Spinal cord (tissue), 9 donors: ENCODE measurements at regions not wholly inside any gene's neighbourhood (a gene's known extent, or its start where the extent isn't known, plus 50 kb on each side); places are given as distances from the start of the nearest gene placed in this dataset.

Experiments
- DNase-seq, 6 donors: peaks; one replicate each; pipeline versions ENCODE4 v3.0.0 to v3.0.0-alpha.2; 2013 to 2015; ENCODE audit warnings: low spot score in 6 of 6, low read depth in 4 of 6
- H3K27ac ChIP-seq: one replicate; pipeline ENCODE4 v1.5.1; 2013; ENCODE audit warnings: low read depth, low read length, control low read depth
- H3K27me3 ChIP-seq: one replicate; pipeline ENCODE4 v1.6.1; 2013; ENCODE audit warnings: low read length; ENCODE audit not compliant: control insufficient read depth, insufficient read depth
- H3K36me3 ChIP-seq: one replicate; pipeline ENCODE4 v1.6.1; 2013; ENCODE audit warnings: low read length; ENCODE audit not compliant: control insufficient read depth, insufficient read depth
- H3K4me1 ChIP-seq: one replicate; pipeline ENCODE4 v1.6.1; 2013; ENCODE audit warnings: low read length; ENCODE audit not compliant: control insufficient read depth, insufficient read depth
- H3K4me3 ChIP-seq: one replicate; pipeline ENCODE4 v1.5.1; 2013; ENCODE audit warnings: low read depth, low read length, control low read depth
- H3K9me3 ChIP-seq: one replicate; pipeline ENCODE4 v1.6.1; 2013; ENCODE audit warnings: low read length; ENCODE audit not compliant: control insufficient read depth, insufficient read depth
- WGBS: methylation state at CpG from one replicate; pipeline ENCODE4 v1.1.5; 2013; ENCODE audit warnings: missing lambda C conversion rate; ENCODE audit not compliant: insufficient coverage; 5-methylcytosine and 5-hydroxymethylcytosine counted together
- donor health status: healthy.

DNA sequence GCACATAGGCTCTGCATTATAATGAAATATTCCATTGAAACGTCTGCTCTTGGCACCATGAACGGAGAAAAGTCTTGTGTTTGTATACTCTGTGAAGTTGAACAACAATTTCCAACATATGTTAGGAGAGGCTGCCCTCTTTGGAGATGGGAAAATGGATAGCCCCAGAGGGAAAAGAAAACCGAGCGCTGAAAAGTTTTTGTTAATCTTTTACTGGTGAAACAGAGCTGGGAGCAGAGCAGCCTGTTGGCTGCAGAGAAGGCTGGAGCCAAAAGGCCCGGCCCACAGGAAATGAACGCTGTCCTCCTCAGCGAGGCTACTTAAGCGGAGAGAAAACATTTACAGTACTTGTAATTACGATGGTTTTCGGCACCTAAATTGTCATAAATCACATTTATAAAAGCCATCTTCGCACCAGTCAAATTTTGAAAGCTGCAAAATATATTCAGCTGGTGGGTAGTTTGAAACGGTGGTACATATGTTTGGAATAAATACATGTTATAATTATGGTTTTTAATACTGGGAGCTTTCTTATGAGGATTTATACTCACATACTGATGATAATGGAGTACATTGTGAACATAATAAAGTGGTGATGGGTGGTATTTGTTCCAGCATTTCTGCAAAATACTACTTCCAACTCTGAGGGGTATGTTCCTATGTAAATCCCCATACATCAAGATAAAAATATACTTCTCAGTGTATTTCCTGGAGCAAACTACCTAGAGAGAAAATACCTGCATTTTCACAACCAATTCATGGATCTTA, 129.6 kb upstream of the CNTLN start:
- WGBS, result 19% methylated on average over 4 of the region's 12 CpGs
- DNase-seq, result peak in 3 of 6 donors; percentile 17 to 86 (median 80)
- Histone ChIP-seq H3K27me3 (no peaks in the 10 kb centered on the region), H3K27ac (peak overlapping the region; percentile 17), H3K36me3 (no peaks in the 10 kb centered on the region), H3K9me3 (no peaks in the 10 kb centered on the region), H3K4me1 (no peaks in the 10 kb centered on the region), H3K4me3 (peak overlapping the region; percentile 22)

DNA sequence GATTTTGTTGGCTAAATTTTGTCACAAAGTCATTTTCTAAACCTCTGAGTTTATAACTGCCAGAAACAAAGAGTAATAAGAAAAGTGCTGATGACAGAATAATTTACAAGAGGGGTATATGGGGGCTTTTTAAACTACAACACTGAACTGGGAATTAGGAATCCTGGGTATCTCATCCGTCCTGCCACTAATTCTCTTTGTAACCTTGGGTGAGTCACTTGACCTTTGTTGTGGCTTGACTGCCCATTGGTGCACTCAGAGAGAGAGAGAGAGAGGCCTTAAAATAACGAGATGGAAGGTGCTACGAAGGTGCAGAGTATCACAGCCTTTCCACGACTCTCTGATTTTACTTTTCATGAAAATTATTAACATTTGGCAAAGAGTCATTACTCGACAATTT, 130.3 kb upstream of the CNTLN start:
- Histone ChIP-seq H3K27ac (no peak overlapping the region), H3K9me3 (no peaks in the 10 kb centered on the region), H3K4me3 (no peak overlapping the region), H3K4me1 (no peaks in the 10 kb centered on the region), H3K36me3 (no peaks in the 10 kb centered on the region), H3K27me3 (no peaks in the 10 kb centered on the region)
- no peak for DNase-seq
- 71% methylated on average over 1 of the region's 5 CpGs for WGBS

DNA sequence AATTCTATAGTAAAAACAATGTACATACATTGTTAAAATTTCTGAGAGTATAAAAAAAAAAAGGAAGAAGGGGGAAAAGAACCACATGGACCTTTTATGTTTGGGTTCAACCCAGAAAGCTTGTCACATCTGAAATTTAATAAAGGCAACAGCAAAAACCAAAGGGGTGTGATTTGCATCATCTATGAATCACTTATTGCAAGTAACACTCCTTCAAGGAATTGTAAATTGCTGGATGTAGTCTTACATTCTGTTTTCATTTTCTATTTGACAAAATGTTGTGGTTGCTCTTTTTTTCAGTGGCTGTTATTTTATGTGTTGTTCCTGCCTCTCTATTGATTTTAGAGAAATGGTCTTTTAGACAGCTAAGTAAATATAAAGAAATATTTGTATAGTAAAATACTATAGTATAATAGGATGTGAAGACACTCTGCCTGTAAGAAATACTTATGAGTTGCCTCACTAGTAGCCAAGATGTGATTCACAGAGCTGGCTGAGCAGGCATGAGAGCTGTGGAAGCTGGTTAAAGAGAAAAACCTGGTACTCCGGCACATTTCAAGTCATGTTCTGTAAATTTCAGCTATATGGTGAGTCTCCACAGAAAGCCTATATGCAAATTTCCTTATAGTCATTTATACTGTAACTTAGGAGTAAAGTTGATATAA, 131.1 kb upstream of the CNTLN start:
- WGBS, result no CpG with 5 or more reads among the region's 1 CpG

GRCh38 chr9:16996901-16997491, 126.5 kb upstream of the BNC2 start:
- no peak overlapping the region for H3K27ac ChIP-seq
- no peaks in the 10 kb centered on the region for H3K4me1 ChIP-seq
- H3K9me3 ChIP-seq, result peaks cover 2% of the 10 kb centered on the region
- no CpG with 5 or more reads among the region's 2 CpGs for WGBS
- H3K27me3 ChIP-seq, result no peaks in the 10 kb centered on the region
- no peak overlapping the region for H3K4me3 ChIP-seq
- DNase-seq, result no peak
- H3K36me3 ChIP-seq, result no peaks in the 10 kb centered on the region

More for the DNA sequence above, 131.1 kb upstream of the CNTLN start:
- no peaks in the 10 kb centered on the region for H3K9me3 ChIP-seq
- H3K36me3 ChIP-seq, result no peaks in the 10 kb centered on the region
- H3K4me1 ChIP-seq, result no peaks in the 10 kb centered on the region
- peak in 2 of 6 donors; percentile 27 to 38 for DNase-seq
- H3K4me3 ChIP-seq, result no peak overlapping the region
- no peaks in the 10 kb centered on the region for H3K27me3 ChIP-seq
- no peak overlapping the region for H3K27ac ChIP-seq

GRCh38 chr9:16992138-16992537, 121.7 kb upstream of the BNC2 start:
- no peak overlapping the region for H3K4me3 ChIP-seq
- no peak overlapping the region for H3K27ac ChIP-seq
- H3K27me3 ChIP-seq, result peaks cover 2% of the 10 kb centered on the region
- DNase-seq, result no peak
- H3K9me3 ChIP-seq, result peaks cover 2% of the 10 kb centered on the region
- H3K36me3 ChIP-seq, result no peaks in the 10 kb centered on the region
- no peaks in the 10 kb centered on the region for H3K4me1 ChIP-seq
- WGBS, result no CpG with 5 or more reads among the region's 2 CpGs

- H3K4me3 ChIP-seq, result no peak overlapping the region
- no CpG with 5 or more reads among the region's 2 CpGs for WGBS
- H3K4me1 ChIP-seq, result no peaks in the 10 kb centered on the region
- H3K9me3 ChIP-seq, result no peaks in the 10 kb centered on the region
- no peak overlapping the region for H3K27ac ChIP-seq
- DNase-seq, result peak in 1 of 6 donors; percentile 38
- H3K36me3 ChIP-seq, result no peaks in the 10 kb centered on the region
- peaks cover 2% of the 10 kb centered on the region for H3K27me3 ChIP-seq
Measured at GRCh38 chr9:16987026-16987425, 116.6 kb upstream of the BNC2 start.

DNA sequence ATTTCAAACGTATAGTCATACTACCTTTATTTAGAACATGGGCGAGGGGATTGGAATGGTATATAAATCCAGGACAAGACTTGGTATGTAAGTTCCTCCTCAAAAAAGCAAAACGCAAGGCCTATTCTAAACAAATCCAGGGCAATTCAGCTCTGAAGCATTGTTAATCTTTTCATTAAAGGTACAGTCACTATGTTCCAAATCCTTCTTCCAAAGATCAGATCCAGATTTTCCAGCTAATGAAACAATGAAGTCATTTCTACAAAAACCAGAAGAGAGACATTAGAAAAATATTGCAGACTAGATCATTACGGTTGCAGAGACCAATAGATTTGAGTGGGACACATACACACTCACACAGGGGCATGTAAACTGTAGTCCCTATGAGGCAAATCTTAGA, 116.1 kb upstream of the BNC2 start:
- no peaks in the 10 kb centered on the region for H3K36me3 ChIP-seq
- WGBS, result 100% methylated on average over 1 of the region's 4 CpGs
- no peak overlapping the region for H3K27ac ChIP-seq
- H3K4me3 ChIP-seq, result no peak overlapping the region
- H3K27me3 ChIP-seq, result peaks cover 2% of the 10 kb centered on the region
- H3K4me1 ChIP-seq, result no peaks in the 10 kb centered on the region
- H3K9me3 ChIP-seq, result no peaks in the 10 kb centered on the region
- peak in 1 of 6 donors; percentile 20 for DNase-seq

DNA sequence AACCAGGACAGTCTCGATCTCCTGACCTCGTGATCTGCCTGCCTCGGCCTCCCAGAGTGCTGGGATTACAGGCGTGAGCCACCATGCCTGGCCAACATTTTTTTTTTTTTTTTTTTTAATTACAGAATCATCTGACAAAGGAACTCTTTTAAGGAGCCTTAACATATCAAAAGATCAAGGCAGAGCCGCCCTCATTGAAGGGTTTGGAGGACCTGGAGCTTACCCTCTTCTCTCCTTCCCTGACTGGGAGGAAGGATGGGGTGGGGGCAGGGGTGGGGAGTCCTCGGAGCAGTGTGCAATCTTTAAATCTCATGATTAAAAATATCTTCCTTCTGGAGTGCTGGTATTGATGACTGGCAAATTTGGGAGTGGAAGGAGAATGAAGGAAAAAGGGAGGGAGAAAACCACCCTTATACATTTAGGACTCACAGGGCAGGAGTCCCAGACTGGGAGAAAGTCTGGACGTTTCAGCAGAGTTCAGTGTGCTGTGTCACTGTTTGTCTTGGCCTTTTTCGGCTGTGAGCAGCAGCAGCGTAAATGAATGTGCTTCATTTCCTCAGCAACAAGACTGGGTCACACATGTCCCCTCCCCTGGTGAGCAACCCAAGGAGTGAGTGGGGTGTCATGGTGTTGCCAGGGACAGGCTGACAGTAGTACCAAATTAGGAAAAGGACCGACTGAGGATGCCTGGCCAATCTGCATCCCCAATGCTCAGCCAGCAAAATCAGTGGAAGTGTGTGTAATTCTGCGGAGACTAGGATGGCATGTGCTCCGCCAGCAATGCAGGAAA, 115.3 kb upstream of the BNC2 start:
- Histone ChIP-seq H3K9me3 (no peaks in the 10 kb centered on the region), H3K27me3 (peaks cover 2% of the 10 kb centered on the region), H3K27ac (no peak overlapping the region), H3K4me3 (no peak overlapping the region), H3K36me3 (no peaks in the 10 kb centered on the region), H3K4me1 (no peaks in the 10 kb centered on the region)
- whole genome bisulfite sequencing, result 37% methylated on average over 3 of the region's 12 CpGs
- DNase-seq, result peak in 3 of 6 donors; percentile 26 to 58 (median 52)

- Histone ChIP-seq H3K4me3 (no peak overlapping the region), H3K9me3 (no peaks in the 10 kb centered on the region), H3K27ac (no peak overlapping the region), H3K36me3 (no peaks in the 10 kb centered on the region), H3K27me3 (no peaks in the 10 kb centered on the region), H3K4me1 (no peaks in the 10 kb centered on the region)
- 73% methylated on average over 3 of the region's 11 CpGs for WGBS
- peak in 1 of 6 donors; percentile 12 for DNase-seq
Measured at GRCh38 chr9:16982780-16983310, 112.4 kb upstream of the BNC2 start.
